Astrocyte of the spinal cord (primary cell): ENCODE measurements at regions not wholly inside any gene's neighbourhood (a gene's known extent, or its start where the extent isn't known, plus 50 kb on each side); places are given as distances from the start of the nearest gene placed in this dataset.

ENCODE experiments used
- DNase-seq: peaks from one replicate; pipeline ENCODE4 v3.0.0; 2011; ENCODE audit warnings: low read depth, low spot score
- H3K4me3 ChIP-seq: 2 replicates; pipeline ENCODE4 v1.5.1; 2011; ENCODE audit warnings: low read depth, mild to moderate bottlenecking, low read length, moderate library complexity
- in situ Hi-C: cut with HindIII; loops from 2 replicates; pipeline ENCODE4 v1.10.0; 2017; ENCODE audit warnings: low sequenced_read_pairs
- TF ChIP-seq, protein P1 (sequence below): IDR thresholded peaks from 2 replicates; pipeline ENCODE4 v1.5.1; 2012; ENCODE audit warnings: low read depth, mild to moderate bottlenecking, low read length, inconsistent platforms

DNA sequence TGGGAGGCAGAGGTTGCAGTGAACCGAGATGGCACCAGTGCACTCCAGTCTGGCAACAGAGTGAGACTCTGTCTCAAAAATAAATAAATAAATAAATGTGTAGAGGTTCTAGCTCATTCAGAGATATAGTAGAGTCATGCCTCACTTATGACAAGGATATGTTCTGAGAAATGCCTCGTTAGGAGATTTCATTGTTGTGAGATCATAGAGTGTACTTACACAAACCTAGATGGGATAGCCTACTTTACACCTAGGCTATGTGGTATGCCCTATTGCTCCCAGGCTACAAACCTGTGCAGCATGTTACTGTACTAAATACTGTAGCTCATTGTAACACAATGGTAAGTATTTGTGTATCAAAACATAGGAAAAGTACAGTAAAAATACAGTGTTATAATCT lies 155.3 kb upstream of the JUN start:
- H3K4me3 ChIP-seq: no peak overlapping the region
- TF ChIP-seq, protein P1, sequence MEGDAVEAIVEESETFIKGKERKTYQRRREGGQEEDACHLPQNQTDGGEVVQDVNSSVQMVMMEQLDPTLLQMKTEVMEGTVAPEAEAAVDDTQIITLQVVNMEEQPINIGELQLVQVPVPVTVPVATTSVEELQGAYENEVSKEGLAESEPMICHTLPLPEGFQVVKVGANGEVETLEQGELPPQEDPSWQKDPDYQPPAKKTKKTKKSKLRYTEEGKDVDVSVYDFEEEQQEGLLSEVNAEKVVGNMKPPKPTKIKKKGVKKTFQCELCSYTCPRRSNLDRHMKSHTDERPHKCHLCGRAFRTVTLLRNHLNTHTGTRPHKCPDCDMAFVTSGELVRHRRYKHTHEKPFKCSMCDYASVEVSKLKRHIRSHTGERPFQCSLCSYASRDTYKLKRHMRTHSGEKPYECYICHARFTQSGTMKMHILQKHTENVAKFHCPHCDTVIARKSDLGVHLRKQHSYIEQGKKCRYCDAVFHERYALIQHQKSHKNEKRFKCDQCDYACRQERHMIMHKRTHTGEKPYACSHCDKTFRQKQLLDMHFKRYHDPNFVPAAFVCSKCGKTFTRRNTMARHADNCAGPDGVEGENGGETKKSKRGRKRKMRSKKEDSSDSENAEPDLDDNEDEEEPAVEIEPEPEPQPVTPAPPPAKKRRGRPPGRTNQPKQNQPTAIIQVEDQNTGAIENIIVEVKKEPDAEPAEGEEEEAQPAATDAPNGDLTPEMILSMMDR: no peak
- DNase-seq: no peak
- in situ Hi-C loops: no loop called here

DNA sequence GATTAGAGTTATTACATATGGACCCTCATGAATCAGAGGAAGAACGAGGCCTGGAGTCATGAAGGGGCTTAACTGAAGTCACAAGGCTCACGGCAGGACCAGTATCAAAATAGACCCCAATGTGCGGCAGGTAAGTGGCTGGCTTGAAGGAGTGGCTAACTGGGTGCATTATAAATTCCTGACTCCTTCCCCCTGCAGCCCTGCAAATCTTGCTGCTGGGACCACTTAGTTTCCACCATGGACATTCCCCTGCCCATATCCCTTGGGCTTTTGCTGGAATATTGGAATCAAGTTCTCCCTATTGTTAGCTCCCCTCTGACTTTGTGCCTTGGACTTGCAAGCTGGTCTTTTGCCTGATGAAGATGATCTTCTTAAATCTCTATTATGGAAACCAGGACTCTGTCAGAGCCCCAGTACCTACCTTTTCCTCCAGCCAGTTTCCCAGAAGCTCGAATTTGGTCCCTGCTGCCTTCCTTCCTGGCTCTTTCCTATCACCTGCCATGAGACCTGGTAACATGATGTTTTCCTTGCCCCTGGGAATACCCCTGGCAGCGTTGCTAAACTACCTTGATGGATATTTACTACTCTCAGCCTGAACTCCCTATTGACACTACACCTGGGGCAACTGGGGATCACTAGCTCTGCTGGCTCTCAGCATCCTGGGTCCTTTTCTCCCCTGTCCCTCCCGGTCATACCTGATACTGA lies 156.0 kb upstream of the JUN start:
- no peak for DNase-seq
- in situ Hi-C loops: no loop called here
- TF ChIP-seq, protein P1: no peak
- no peak overlapping the region for H3K4me3 ChIP-seq

DNA sequence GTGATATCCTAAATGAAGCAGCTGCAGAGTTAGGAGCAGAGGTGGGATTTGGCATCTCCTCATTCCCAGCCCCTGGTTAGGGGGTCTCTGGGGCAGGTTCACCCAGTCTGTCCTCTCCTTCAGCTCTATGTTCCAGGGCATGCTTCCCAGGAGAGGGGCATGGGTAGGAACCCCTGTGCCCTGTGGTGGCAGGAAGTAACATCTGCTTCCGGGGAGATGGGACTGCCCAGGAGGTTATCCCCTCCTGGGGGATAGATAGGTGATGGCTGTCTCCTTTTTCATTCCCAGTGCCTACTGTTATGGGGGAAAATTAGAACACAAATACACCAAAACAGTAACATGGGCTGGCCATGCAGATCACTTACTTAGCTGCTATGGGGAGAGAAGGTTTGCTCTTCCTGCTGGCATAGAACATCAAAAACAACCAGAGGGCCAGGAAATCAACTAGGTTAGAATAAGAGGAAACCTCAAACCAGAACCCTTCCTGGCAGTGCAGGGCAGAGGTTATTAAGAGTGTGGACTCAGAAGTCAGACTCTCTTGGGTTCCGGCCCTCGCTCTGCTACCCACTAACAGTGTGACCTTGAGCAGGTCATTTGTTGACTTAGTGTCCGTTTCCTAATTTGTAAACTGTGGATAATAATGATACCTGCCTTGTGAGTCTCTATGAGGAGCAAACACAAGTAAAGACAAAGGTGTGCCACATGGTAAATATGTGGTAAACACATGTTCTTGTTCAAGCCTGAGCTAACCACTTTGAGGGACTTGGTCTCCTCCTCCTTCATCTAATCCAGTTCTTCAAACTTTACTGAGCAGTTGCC lies 157.8 kb upstream of the JUN start:
- no peak for DNase-seq

DNA sequence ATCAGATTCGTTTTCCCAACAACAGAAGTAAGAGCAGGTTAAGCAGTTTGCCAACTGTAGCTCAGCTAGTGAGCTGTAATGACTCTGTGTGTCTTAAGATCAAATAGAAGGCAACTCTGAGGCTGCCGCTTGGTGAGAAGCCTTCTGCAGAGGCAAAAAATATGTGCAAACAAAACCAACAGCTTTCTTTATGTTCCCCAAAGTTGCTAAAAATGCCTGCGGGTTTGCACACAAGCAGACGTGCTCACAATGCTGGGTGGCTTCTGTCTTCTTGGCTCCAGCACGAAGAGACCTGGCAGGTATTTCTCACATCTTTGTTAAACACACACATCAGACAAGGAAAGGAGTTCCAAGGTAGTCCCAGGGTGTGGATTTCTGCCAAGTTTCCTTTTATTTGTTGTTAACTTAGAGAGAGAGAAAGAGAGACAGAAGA lies 158.9 kb upstream of the JUN start:
- no peak for DNase-seq
- H3K4me3 ChIP-seq: no peak overlapping the region
- in situ Hi-C loops: no loop called here
- TF ChIP-seq, protein P1: no peak

More for the DNA sequence above, 157.8 kb upstream of the JUN start:
- in situ Hi-C loops: no loop called here
- TF ChIP-seq, protein P1: no peak
- H3K4me3 ChIP-seq: no peak overlapping the region

DNA sequence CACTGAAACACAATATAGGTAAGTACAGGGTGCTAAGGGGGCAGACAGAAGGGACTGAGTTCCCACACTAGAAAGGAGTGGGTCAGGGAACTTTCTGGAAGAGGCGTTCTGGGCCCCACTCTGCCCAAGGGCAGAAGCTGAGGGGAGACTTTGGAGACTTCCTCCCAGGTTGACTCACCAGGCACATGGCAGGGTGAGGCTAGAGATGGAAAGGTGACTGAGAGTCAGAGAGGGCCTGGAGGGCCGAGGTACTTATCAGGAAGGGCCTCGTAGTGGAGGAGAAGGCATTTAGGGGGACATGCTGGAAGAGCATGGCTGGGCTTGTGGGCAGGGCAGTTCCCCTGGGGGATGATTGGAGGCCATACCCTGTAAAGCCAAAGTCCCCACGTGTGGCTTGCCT lies 159.9 kb upstream of the JUN start:
- in situ Hi-C loops: no loop called here

DNA sequence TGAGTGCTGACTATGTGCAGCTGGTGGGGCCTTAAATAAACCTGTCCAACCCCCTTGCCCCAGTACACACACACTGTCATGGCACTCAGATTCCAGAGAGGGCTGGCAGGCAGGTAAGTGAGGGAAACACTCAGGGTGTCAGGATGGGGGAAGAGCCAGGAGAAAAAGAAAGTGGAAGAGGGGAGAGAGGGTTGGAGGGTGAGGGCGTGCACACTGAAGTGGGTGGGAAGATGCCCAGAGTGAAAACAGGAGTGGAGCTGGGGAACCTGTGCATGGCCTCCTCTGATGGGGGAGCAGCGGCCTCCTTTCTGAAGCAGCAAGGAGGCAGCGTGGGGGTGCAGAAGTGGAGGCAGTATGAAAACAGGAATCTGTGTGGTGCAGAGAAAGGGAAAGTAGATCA lies 160.6 kb upstream of the JUN start:
- in situ Hi-C loops: no loop called here
- no peak overlapping the region for H3K4me3 ChIP-seq
- no peak for DNase-seq
- TF ChIP-seq, protein P1: no peak

More for the DNA sequence above, 159.9 kb upstream of the JUN start:
- no peak overlapping the region for H3K4me3 ChIP-seq
- DNase-seq: no peak
- TF ChIP-seq, protein P1: no peak
